Endodermal cell (in vitro differentiated cells): ENCODE measurements at regions not wholly inside any gene's neighbourhood (a gene's known extent, or its start where the extent isn't known, plus 50 kb on each side); places are given as distances from the start of the nearest gene placed in this dataset.

Experiments
- DNase-seq: peaks from one replicate; pipeline ENCODE4 v3.0.0-alpha.2; 2017
- H3K27ac ChIP-seq: 2 replicates; pipeline ENCODE4 v1.5.1; 2013; ENCODE audit warnings: mild to moderate bottlenecking, low read depth, low read length, moderate library complexity
- H3K27me3 ChIP-seq: 2 replicates; pipeline ENCODE4 v1.6.1; 2013; ENCODE audit warnings: mild to moderate bottlenecking, low read length, moderate library complexity; ENCODE audit not compliant: insufficient read depth, control insufficient read depth, poor library complexity, severe bottlenecking
- H3K36me3 ChIP-seq: 2 replicates; pipeline ENCODE4 v1.7.0; 2013; ENCODE audit warnings: mild to moderate bottlenecking, low read length, moderate library complexity; ENCODE audit not compliant: control insufficient read depth, insufficient read depth
- H3K4me1 ChIP-seq: one replicate; pipeline ENCODE4 v1.7.0; 2013; ENCODE audit warnings: low read length; ENCODE audit not compliant: control insufficient read depth, insufficient read depth
- H3K4me3 ChIP-seq: 2 replicates; pipeline ENCODE4 v1.5.1; 2013; ENCODE audit warnings: mild to moderate bottlenecking, low read length, moderate library complexity
- H3K9ac ChIP-seq: 2 replicates; pipeline ENCODE4 v1.6.1; 2013; ENCODE audit warnings: mild to moderate bottlenecking, low read length, moderate library complexity; ENCODE audit not compliant: poor library complexity, severe bottlenecking; ENCODE audit errors: extremely low read depth
- H3K9me3 ChIP-seq: 2 replicates; pipeline ENCODE4 v1.6.1; 2013; ENCODE audit warnings: mild to moderate bottlenecking, low read length, moderate library complexity; ENCODE audit not compliant: control insufficient read depth
- H3K27ac Mint-ChIP-seq: 2 replicates; pipeline ENCODE4 v1.8.0; 2020; ENCODE audit warnings: mixed read lengths
- H3K27me3 Mint-ChIP-seq: 2 replicates; pipeline ENCODE4 v1.8.0; 2021; ENCODE audit warnings: mild to moderate bottlenecking, mixed read lengths; ENCODE audit not compliant: insufficient read depth
- H3K36me3 Mint-ChIP-seq: 2 replicates; pipeline ENCODE4 v1.8.0; 2020; ENCODE audit warnings: low read depth, mixed read lengths
- H3K4me1 Mint-ChIP-seq: 2 replicates; pipeline ENCODE4 v1.8.0; 2020; ENCODE audit warnings: mixed read lengths
- H3K4me3 Mint-ChIP-seq: 2 replicates; pipeline ENCODE4 v1.8.0; 2020; ENCODE audit warnings: mild to moderate bottlenecking, moderate library complexity, mixed read lengths
- H3K9me3 Mint-ChIP-seq: 2 replicates; pipeline ENCODE4 v1.8.0; 2020; ENCODE audit warnings: mild to moderate bottlenecking, mixed read lengths
- CTCF ChIP-seq: fragments of 200-600 bp; sonication (generic); conservative IDR thresholded peaks from 2 replicates; pipeline ENCODE4 v1.5.0; 2021; ENCODE audit warnings: antibody characterized with exemption, mild to moderate bottlenecking
- WGBS, 2 experiments: methylation state at CpG; one replicate each; pipeline versions ENCODE4 v1.1.5 to v1.1.7; 2013; ENCODE audit warnings: missing lambda C conversion rate in 2 of 2, mixed read lengths in 1 of 2; ENCODE audit not compliant: insufficient coverage in 1 of 2, insufficient read length in 1 of 2; 5-methylcytosine and 5-hydroxymethylcytosine counted together

GRCh38 chr2:240319855-240320203 is 115.6 kb upstream of the GPC1 start:
- Mint-ChIP-seq H3K4me3 (no peak overlapping the region), H3K36me3 (no peaks in the 10 kb centered on the region), H3K27me3 (no peaks in the 10 kb centered on the region), H3K4me1 (peaks cover 2% of the 10 kb centered on the region), H3K9me3 (no peaks in the 10 kb centered on the region), H3K27ac (no peak overlapping the region)
- no peaks in the 10 kb centered on the region for H3K9me3 ChIP-seq
- no peaks in the 10 kb centered on the region for H3K4me1 ChIP-seq
- H3K36me3 ChIP-seq, result no peaks in the 10 kb centered on the region
- H3K4me3 ChIP-seq, result no peak overlapping the region
- no peak overlapping the region for H3K27ac ChIP-seq
- no peak for TF ChIP-seq CTCF
- H3K27me3 ChIP-seq, result no peaks in the 10 kb centered on the region
- no peak overlapping the region for H3K9ac ChIP-seq
- DNase-seq, result peak; percentile 54
- WGBS, 2 experiments, result 83 to 84% methylated on average over 4 to 9 of the region's 9 CpGs

GRCh38 chr2:240320204-240320993 is 115.1 kb upstream of the GPC1 start:
- no peaks in the 10 kb centered on the region for H3K27me3 Mint-ChIP-seq
- no peak overlapping the region for H3K27ac ChIP-seq
- no peak overlapping the region for H3K4me3 Mint-ChIP-seq
- H3K4me1 ChIP-seq, result no peaks in the 10 kb centered on the region
- no peaks in the 10 kb centered on the region for H3K36me3 ChIP-seq
- no peak overlapping the region for H3K4me3 ChIP-seq
- H3K4me1 Mint-ChIP-seq, result peaks cover 2% of the 10 kb centered on the region
- TF ChIP-seq CTCF, result no peak
- H3K9ac ChIP-seq, result no peak overlapping the region
- no peaks in the 10 kb centered on the region for H3K27me3 ChIP-seq
- DNase-seq, result peak; percentile 79
- H3K9me3 Mint-ChIP-seq, result no peaks in the 10 kb centered on the region
- no peak overlapping the region for H3K27ac Mint-ChIP-seq
- H3K9me3 ChIP-seq, result no peaks in the 10 kb centered on the region
- no peaks in the 10 kb centered on the region for H3K36me3 Mint-ChIP-seq
- WGBS, 2 experiments, result 55 to 64% methylated on average over 22 to 25 of the region's 25 CpGs

DNA sequence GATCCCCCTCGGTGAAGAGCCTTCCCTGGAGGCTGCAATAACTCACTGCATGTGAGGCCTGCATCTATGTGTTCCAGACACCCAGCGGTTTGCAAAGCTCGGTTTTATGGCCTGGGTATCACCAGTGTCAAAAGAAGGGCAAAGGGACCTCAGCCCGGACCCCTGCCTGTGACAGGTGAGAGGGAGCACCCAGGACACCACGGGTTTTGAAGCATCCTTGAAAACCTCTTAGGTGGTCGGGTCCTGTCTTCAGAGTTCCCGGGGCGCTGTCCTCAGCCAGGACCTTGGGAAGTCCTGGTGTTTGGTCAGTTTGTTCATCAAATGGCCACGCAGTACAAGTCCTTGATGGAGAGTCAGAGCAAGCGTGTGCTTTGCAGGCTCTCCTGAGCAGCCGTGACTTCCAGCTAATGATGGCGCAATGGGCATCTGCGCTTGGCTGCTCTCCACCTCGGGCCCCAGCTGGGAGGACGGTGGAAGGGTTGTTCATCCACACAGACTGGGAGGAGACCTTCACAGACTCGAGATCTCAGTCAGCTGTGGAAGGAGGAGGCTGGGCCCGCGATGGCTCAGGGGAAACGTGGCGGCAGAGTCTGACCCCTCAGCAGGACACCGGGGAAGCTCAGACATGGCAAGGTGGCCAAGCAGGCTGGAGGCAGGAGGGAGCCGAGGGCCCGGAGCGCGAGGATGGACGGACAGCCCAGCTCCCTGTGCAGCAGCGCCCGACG is 113.1 kb upstream of the GPC1 start:
- DNase-seq, result peak; percentile 31
- H3K9me3 Mint-ChIP-seq, result no peaks in the 10 kb centered on the region
- H3K27ac ChIP-seq, result no peak overlapping the region
- WGBS, 2 experiments, result 89 to 91% methylated on average over 20 to 29 of the region's 29 CpGs
- no peaks in the 10 kb centered on the region for H3K27me3 ChIP-seq
- H3K4me3 Mint-ChIP-seq, result no peak overlapping the region
- no peak overlapping the region for H3K9ac ChIP-seq
- H3K27ac Mint-ChIP-seq, result no peak overlapping the region
- H3K36me3 ChIP-seq, result no peaks in the 10 kb centered on the region
- no peaks in the 10 kb centered on the region for H3K4me1 ChIP-seq
- H3K4me3 ChIP-seq, result no peak overlapping the region
- no peaks in the 10 kb centered on the region for H3K9me3 ChIP-seq
- H3K27me3 Mint-ChIP-seq, result no peaks in the 10 kb centered on the region
- peaks cover 6% of the 10 kb centered on the region for H3K4me1 Mint-ChIP-seq
- TF ChIP-seq CTCF, result no peak
- H3K36me3 Mint-ChIP-seq, result no peaks in the 10 kb centered on the region
